GM20000 (cell line): ENCODE measurements at regions not wholly inside any gene's neighbourhood (a gene's known extent, or its start where the extent isn't known, plus 50 kb on each side); places are given as distances from the start of the nearest gene placed in this dataset.

Experiments used
- DNase-seq: peaks from one replicate; pipeline ENCODE4 v3.0.0; 2012; ENCODE audit warnings: low spot score
- CTCF ChIP-seq: IDR thresholded peaks from 2 replicates; pipeline ENCODE4 v1.5.1; 2012; ENCODE audit warnings: mild to moderate bottlenecking, control low read depth; ENCODE audit errors: extremely low read depth, missing control alignments

GRCh38 chr18:7369006-7369405, 138.1 kb downstream of the LRRC30 start:
- no peak for TF ChIP-seq CTCF
- DNase-seq, result no peak

DNA sequence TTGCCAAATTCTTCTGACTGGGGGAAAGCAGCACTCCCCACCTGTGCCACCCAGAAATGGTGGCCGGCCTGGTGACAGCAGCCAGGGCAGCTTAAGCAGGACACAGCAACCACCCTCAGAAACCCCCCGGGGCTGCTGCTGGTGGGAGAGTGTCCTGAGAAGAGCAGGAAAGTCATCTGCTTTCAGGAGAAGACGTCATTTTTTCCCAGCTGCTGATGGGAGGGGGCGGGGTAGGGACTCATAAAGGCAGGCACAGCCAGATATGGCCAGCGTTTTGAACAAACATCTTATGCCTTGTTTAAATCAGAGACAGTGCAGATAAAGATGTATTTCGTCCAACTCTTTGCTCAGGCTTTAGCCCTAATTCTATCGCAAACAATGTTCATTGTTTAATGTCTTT, 139.5 kb downstream of the LRRC30 start:
- DNase-seq, result no peak
- TF ChIP-seq CTCF, result no peak

- no peak for DNase-seq
- no peak for TF ChIP-seq CTCF
Observed at GRCh38 chr18:7370802-7371201, 139.9 kb downstream of the LRRC30 start.

DNA sequence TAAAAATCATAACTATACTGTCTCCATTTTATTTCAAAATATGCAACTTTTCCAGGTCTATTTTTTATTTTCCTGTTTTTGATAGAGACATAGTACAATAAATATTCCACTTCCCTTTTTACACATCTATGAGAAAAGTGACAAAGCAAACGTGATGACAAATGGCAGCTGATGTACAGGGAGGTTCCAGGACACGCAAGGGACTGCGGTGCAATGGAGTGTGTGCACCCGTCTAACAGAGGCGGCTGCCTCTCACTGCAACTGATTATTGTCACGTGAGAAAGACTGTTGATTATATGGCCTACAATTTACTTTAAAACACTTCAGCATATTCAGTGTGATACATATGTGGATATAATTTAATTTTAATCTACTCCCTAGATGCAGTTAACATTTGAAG, 142.6 kb downstream of the LRRC30 start:
- no peak for DNase-seq
- no peak for TF ChIP-seq CTCF

DNA sequence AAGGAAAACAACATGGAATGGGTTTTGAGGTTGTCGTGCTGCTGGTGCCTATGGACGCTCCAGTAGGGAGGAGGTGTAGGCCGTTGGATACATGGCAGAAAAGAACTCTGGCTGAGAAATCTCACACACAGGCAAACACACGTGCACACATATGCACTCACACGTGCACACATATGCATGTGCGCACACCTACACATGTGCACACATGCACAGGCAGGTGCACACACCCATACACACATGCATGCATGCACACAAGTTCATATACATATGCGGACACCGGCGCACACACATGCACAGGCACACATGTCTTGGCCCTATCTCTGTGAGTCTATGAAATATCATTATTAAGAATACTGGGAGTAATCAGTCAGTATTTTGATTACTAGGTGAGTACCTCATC, 150.4 kb downstream of the LRRC30 start:
- no peak for TF ChIP-seq CTCF
- DNase-seq, result no peak

- no peak for DNase-seq
- no peak for TF ChIP-seq CTCF
Observed at GRCh38 chr18:7382328-7383001, 151.6 kb downstream of the LRRC30 start.

DNA sequence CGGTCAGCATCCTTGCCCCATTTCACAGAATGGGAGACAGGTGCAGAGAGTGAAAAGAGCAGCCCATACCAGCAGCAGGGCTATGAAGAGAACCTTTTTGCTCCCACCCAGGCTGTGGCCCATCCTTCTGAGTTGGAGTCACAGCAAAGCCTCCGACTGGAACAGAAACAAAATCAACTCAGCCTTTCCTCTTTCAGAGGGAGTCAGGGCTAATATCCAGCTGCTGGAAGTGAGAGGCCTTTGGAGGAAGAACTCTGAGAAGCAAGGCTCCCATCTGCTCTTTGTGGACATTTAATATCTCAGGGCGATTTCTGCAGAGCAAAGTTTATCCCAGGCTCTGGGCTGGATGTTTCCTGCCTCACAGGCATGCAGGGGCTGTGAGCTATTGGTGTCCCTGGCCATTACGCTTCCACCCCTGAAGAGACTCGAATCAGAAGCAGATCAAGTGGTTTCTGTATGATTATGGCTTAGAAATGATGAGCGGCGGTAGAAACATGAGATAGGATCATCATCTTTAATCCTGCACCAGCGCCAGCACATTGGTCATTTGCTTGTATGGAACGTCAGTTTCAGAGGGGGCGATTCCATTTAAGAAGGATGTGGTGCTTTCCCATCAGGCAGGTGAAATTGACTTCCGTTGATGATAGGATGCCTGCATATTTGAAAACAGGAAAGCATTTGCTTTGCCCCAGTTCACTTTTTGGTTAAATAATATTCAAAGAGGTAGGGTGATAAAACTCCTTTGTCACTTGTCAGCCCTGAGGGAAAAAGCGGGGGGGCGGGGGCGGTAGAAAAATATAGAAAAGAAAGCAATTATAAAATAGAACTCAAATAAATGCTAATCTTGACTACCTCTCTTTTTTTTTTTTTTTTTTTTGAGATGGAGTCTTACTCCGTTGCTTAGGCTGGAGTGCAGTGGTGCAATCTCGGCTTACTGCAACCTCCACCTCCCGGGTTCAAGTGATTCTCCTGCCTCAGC, 152.4 kb downstream of the LRRC30 start:
- no peak for TF ChIP-seq CTCF
- no peak for DNase-seq
